Hepatocyte (in vitro differentiated cells): ENCODE measurements at regions not wholly inside any gene's neighbourhood (a gene's known extent, or its start where the extent isn't known, plus 50 kb on each side); places are given as distances from the start of the nearest gene placed in this dataset.
A peak's percentile ranks its signal among the peaks of the same experiment; 100 is the strongest.

Experiments
- DNase-seq: peaks from one replicate; pipeline ENCODE4 v3.0.0-alpha.2; 2016; ENCODE audit warnings: low spot score
- H2AFZ ChIP-seq: fragments of 200-600 bp; sonication (generic); 2 replicates; pipeline ENCODE4 v1.6.0; 2016; ENCODE audit warnings: antibody characterized with exemption, mild to moderate bottlenecking
- H3K27ac ChIP-seq: fragments of 200-600 bp; sonication (generic); 2 replicates; pipeline ENCODE4 v1.5.1; 2016; ENCODE audit warnings: mild to moderate bottlenecking
- H3K27me3 ChIP-seq: fragments of 200-600 bp; sonication (generic); 2 replicates; pipeline ENCODE4 v1.6.1; 2016
- H3K36me3 ChIP-seq: fragments of 200-600 bp; sonication (generic); replicated peaks from 2 replicates; pipeline ENCODE4 v1.5.1; 2016; ENCODE audit warnings: low read depth; ENCODE audit not compliant: insufficient read depth
- H3K4me1 ChIP-seq: fragments of 200-600 bp; sonication (generic); 2 replicates; pipeline ENCODE4 v1.5.1; 2016; ENCODE audit warnings: mild to moderate bottlenecking, moderate library complexity; ENCODE audit not compliant: insufficient read depth
- H3K4me2 ChIP-seq: fragments of 200-600 bp; sonication (generic); 2 replicates; pipeline ENCODE4 v1.6.0; 2016
- H3K4me3 ChIP-seq: fragments of 200-600 bp; sonication (generic); 2 replicates; pipeline ENCODE4 v1.5.1; 2016; ENCODE audit warnings: mild to moderate bottlenecking
- H3K79me2 ChIP-seq: fragments of 200-600 bp; sonication (generic); 2 replicates; pipeline ENCODE4 v1.6.0; 2017; ENCODE audit warnings: mild to moderate bottlenecking
- H3K9me2 ChIP-seq: fragments of 200-600 bp; sonication (generic); replicated peaks from 2 replicates; pipeline ENCODE4 v1.6.0; 2017; ENCODE audit warnings: mild to moderate bottlenecking; ENCODE audit not compliant: insufficient read depth
- H3K9me3 ChIP-seq: fragments of 200-600 bp; sonication (generic); 2 replicates; pipeline ENCODE4 v1.5.1; 2016; ENCODE audit warnings: low read depth, mild to moderate bottlenecking
- H4K20me1 ChIP-seq: fragments of 200-600 bp; sonication (generic); 2 replicates; pipeline ENCODE4 v1.6.0; 2016; ENCODE audit warnings: mild to moderate bottlenecking; ENCODE audit not compliant: insufficient read depth, poor library complexity, severe bottlenecking
- CTCF ChIP-seq: fragments of 200-600 bp; sonication (generic); IDR thresholded peaks from 2 replicates; pipeline ENCODE4 v1.5.1; 2016; ENCODE audit warnings: antibody characterized with exemption, mild to moderate bottlenecking; ENCODE audit not compliant: poor library complexity
- EZH2 ChIP-seq: fragments of 200-600 bp; sonication (generic); IDR thresholded peaks from 2 replicates; pipeline ENCODE4 v1.6.1; 2016; ENCODE audit warnings: antibody characterized with exemption, mild to moderate bottlenecking, borderline replicate concordance
- EZH2phosphoT487 ChIP-seq: fragments of 200-600 bp; sonication (generic); IDR thresholded peaks from one replicate; pipeline ENCODE4 v1.6.1; 2018; ENCODE audit warnings: antibody characterized with exemption, mild to moderate bottlenecking, low read depth, moderate library complexity; ENCODE audit not compliant: unreplicated experiment, severe bottlenecking
- WGBS: methylation state at CpG from one replicate; pipeline ENCODE4 v1.1.6; 2016; ENCODE audit warnings: low lambda C conversion rate; ENCODE audit errors: missing lambda C conversion rate; 5-methylcytosine and 5-hydroxymethylcytosine counted together

DNA sequence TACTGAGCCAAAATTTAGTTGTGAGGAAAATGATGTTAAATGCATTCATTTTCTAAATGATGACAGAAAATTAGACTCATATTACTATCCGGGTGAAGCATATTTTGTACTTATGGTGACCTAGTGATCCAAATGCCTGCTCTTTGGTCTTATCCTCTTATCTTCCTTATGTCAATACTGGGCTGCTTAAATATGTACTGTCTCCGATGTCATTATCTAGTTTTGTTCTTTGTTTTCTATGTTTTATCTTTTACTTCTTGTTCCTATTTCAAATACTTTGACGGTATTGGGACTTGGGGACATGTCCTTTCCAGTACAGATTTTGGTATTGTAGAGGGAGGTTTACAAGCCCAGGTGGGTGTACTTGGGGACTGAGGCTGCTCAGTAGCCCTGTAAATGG, 124.6 kb upstream of the ESR1 start:
- Histone ChIP-seq H3K27ac (no peak overlapping the region), H3K4me3 (no peak overlapping the region), H4K20me1 (no peaks in the 10 kb centered on the region), H3K27me3 (no peaks in the 10 kb centered on the region), H3K4me1 (peaks cover 8% of the 10 kb centered on the region), H2AFZ (no peak overlapping the region), H3K4me2 (no peak overlapping the region), H3K79me2 (no peaks in the 10 kb centered on the region), H3K9me2 (no peaks in the 10 kb centered on the region), H3K9me3 (no peaks in the 10 kb centered on the region), H3K36me3 (no peaks in the 10 kb centered on the region)
- TF ChIP-seq EZH2, result no peak
- no peak for TF ChIP-seq EZH2phosphoT487
- no peak for TF ChIP-seq CTCF
- WGBS, result 42% methylated on average over 3 of the region's 3 CpGs
- no peak for DNase-seq

GRCh38 chr6:151683381-151683780, 124.1 kb upstream of the ESR1 start:
- 67% methylated on average over 1 of the region's 1 CpG for WGBS
- no peaks in the 10 kb centered on the region for H3K27me3 ChIP-seq
- no peak overlapping the region for H3K4me3 ChIP-seq
- H3K9me2 ChIP-seq, result no peaks in the 10 kb centered on the region
- no peak overlapping the region for H3K27ac ChIP-seq
- no peak for DNase-seq
- TF ChIP-seq CTCF, result no peak
- TF ChIP-seq EZH2, result no peak
- TF ChIP-seq EZH2phosphoT487, result no peak
- H3K9me3 ChIP-seq, result no peaks in the 10 kb centered on the region
- H3K79me2 ChIP-seq, result no peaks in the 10 kb centered on the region
- peaks cover 8% of the 10 kb centered on the region for H3K4me1 ChIP-seq
- no peaks in the 10 kb centered on the region for H4K20me1 ChIP-seq
- no peaks in the 10 kb centered on the region for H3K36me3 ChIP-seq
- no peak overlapping the region for H3K4me2 ChIP-seq
- no peak overlapping the region for H2AFZ ChIP-seq

GRCh38 chr6:151689499-151690201, 117.8 kb upstream of the ESR1 start:
- no peaks in the 10 kb centered on the region for H3K4me1 ChIP-seq
- no peaks in the 10 kb centered on the region for H3K36me3 ChIP-seq
- no peak overlapping the region for H2AFZ ChIP-seq
- 63% methylated on average over 5 of the region's 5 CpGs for WGBS
- no peak for DNase-seq
- no peaks in the 10 kb centered on the region for H3K9me2 ChIP-seq
- H3K4me3 ChIP-seq, result no peak overlapping the region
- H3K9me3 ChIP-seq, result no peaks in the 10 kb centered on the region
- no peaks in the 10 kb centered on the region for H4K20me1 ChIP-seq
- H3K27ac ChIP-seq, result no peak overlapping the region
- no peak for TF ChIP-seq CTCF
- no peak for TF ChIP-seq EZH2phosphoT487
- TF ChIP-seq EZH2, result no peak
- no peak overlapping the region for H3K4me2 ChIP-seq
- no peaks in the 10 kb centered on the region for H3K27me3 ChIP-seq
- no peaks in the 10 kb centered on the region for H3K79me2 ChIP-seq

- Histone ChIP-seq H3K9me3 (no peaks in the 10 kb centered on the region), H3K79me2 (no peaks in the 10 kb centered on the region), H3K4me3 (no peak overlapping the region), H3K9me2 (no peaks in the 10 kb centered on the region), H3K4me1 (no peaks in the 10 kb centered on the region), H2AFZ (no peak overlapping the region), H3K27ac (no peak overlapping the region), H4K20me1 (no peaks in the 10 kb centered on the region), H3K36me3 (no peaks in the 10 kb centered on the region), H3K4me2 (no peak overlapping the region), H3K27me3 (no peaks in the 10 kb centered on the region)
- no peak for DNase-seq
- TF ChIP-seq CTCF (peak; percentile 17), EZH2phosphoT487 (no peak), EZH2 (no peak)
- 79% methylated on average over 4 of the region's 4 CpGs for WGBS
Measured at GRCh38 chr6:151690303-151690702, 117.2 kb upstream of the ESR1 start.
